ENCODE measurements at regions not wholly inside any gene's neighbourhood (a gene's known extent, or its start where the extent isn't known, plus 50 kb on each side); places are given as distances from the start of the nearest gene placed in this dataset.

- TF ChIP-seq POLR2A (IDR thresholded peaks at IDR 0.05), result no peak
- no peak for TF ChIP-seq CTCF (IDR thresholded peaks at IDR 0.05)
- TF ChIP-seq EP300 (IDR thresholded peaks at IDR 0.05; ENCODE audit: low read depth), result no peak
- TF ChIP-seq POLR2AphosphoS5 (IDR thresholded peaks at IDR 0.05), result no peak
These were observed 441.6 kb upstream of the DMAC1 start for GRCh38 chr9:8241201-8241600.

Data from transverse colon (tissue), 4 donors.